Astrocyte (in vitro differentiated cells and primary cell): ENCODE measurements at regions not wholly inside any gene's neighbourhood (a gene's known extent, or its start where the extent isn't known, plus 50 kb on each side); places are given as distances from the start of the nearest gene placed in this dataset.

Source experiments
- DNase-seq: peaks from one replicate; pipeline ENCODE4 v3.0.0-alpha.2; 2010; ENCODE audit warnings: low read depth
- FAIRE-seq: peaks from 2 replicates; lab custom pipeline; 2011; peaks lifted over from hg19 to GRCh38; lab: Jason Lieb, UNC
- H2AFZ ChIP-seq: 2 replicates; pipeline ENCODE4 v1.6.0; 2012; ENCODE audit warnings: low read depth, low read length, inconsistent platforms
- H3K27ac ChIP-seq: 2 replicates; pipeline ENCODE4 v1.5.1; 2011; ENCODE audit warnings: low read depth, low read length, inconsistent platforms
- H3K27me3 ChIP-seq: 2 replicates; pipeline ENCODE4 v1.6.0; 2011; ENCODE audit warnings: low read length, inconsistent platforms; ENCODE audit not compliant: insufficient read depth
- H3K36me3 ChIP-seq: 2 replicates; pipeline ENCODE4 v1.5.1; 2011; ENCODE audit warnings: low read length, inconsistent platforms; ENCODE audit not compliant: insufficient read depth
- H3K4me1 ChIP-seq: 2 replicates; pipeline ENCODE4 v1.5.1; 2011; ENCODE audit warnings: low read length, inconsistent platforms; ENCODE audit not compliant: insufficient read depth
- H3K4me2 ChIP-seq: 2 replicates; pipeline ENCODE4 v1.6.0; 2012; ENCODE audit warnings: low read length, inconsistent platforms
- H3K4me3 ChIP-seq: 2 replicates; pipeline ENCODE4 v1.5.1; 2011; ENCODE audit warnings: low read depth, mild to moderate bottlenecking, low read length, inconsistent platforms; ENCODE audit not compliant: insufficient read depth
- H3K79me2 ChIP-seq: 2 replicates; pipeline ENCODE4 v1.6.0; 2012; ENCODE audit warnings: mild to moderate bottlenecking, low read length, inconsistent platforms; ENCODE audit not compliant: insufficient read depth
- H3K9ac ChIP-seq: 2 replicates; pipeline ENCODE4 v1.6.0; 2012; ENCODE audit warnings: mild to moderate bottlenecking, low read length, inconsistent platforms
- H3K9me3 ChIP-seq: 2 replicates; pipeline ENCODE4 v1.5.1; 2012; ENCODE audit warnings: low read depth, mild to moderate bottlenecking, low read length, inconsistent platforms; ENCODE audit not compliant: insufficient read depth
- H4K20me1 ChIP-seq: 2 replicates; pipeline ENCODE4 v1.6.0; 2012; ENCODE audit warnings: low read length, inconsistent platforms; ENCODE audit not compliant: insufficient read depth
- H3K27ac Mint-ChIP-seq: one replicate; pipeline ENCODE4 v1.8.0; 2021; ENCODE audit warnings: mild to moderate bottlenecking, mixed read lengths; ENCODE audit not compliant: unreplicated experiment
- H3K27me3 Mint-ChIP-seq: one replicate; pipeline ENCODE4 v1.8.0; 2021; ENCODE audit warnings: low read depth, mixed read lengths; ENCODE audit not compliant: unreplicated experiment
- H3K36me3 Mint-ChIP-seq: one replicate; pipeline ENCODE4 v1.8.0; 2021; ENCODE audit warnings: low read depth, mixed read lengths; ENCODE audit not compliant: unreplicated experiment
- H3K4me1 Mint-ChIP-seq: one replicate; pipeline ENCODE4 v1.8.0; 2021; ENCODE audit warnings: low read depth, mixed read lengths; ENCODE audit not compliant: unreplicated experiment
- H3K4me3 Mint-ChIP-seq: one replicate; pipeline ENCODE4 v1.8.0; 2021; ENCODE audit warnings: mild to moderate bottlenecking, moderate library complexity, mixed read lengths; ENCODE audit not compliant: unreplicated experiment
- H3K9me3 Mint-ChIP-seq: one replicate; pipeline ENCODE4 v1.8.0; 2021; ENCODE audit warnings: mild to moderate bottlenecking, mixed read lengths; ENCODE audit not compliant: unreplicated experiment
- EZH2 ChIP-seq: IDR thresholded peaks from 2 replicates; pipeline ENCODE4 v1.6.1; 2012; ENCODE audit warnings: mild to moderate bottlenecking, low read length, inconsistent platforms; ENCODE audit not compliant: insufficient read depth
- TF ChIP-seq, protein P1 (sequence below): IDR thresholded peaks from 2 replicates; pipeline ENCODE4 v1.5.1; 2011; ENCODE audit warnings: low read depth, mild to moderate bottlenecking, inconsistent platforms, low read length, moderate library complexity; ENCODE audit not compliant: insufficient read depth

DNA sequence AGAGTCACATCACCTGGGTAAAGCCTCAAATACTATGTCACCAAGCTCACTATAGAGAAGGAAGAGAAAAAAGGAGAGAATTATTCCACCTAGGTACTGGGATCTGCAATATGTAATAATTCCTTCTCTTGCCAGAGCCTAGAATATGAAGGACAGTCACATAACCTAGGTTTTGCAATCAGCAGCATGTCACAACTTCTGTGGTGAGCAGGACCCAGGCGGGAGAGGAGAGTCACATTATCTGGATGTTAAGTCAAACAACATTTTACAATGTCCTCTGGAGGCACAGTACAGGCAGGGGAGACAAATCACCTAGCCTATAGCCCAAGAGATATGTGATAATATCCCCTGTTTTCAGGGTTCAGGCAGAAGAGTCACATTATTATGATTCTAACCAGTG is 951.2 kb upstream of the TSPY4 start:
- no peak overlapping the region for H3K27ac ChIP-seq
- H3K4me3 ChIP-seq: no peak overlapping the region
- H3K9ac ChIP-seq: no peak overlapping the region
- H3K4me3 Mint-ChIP-seq: no peak overlapping the region
- TF ChIP-seq, protein P1, sequence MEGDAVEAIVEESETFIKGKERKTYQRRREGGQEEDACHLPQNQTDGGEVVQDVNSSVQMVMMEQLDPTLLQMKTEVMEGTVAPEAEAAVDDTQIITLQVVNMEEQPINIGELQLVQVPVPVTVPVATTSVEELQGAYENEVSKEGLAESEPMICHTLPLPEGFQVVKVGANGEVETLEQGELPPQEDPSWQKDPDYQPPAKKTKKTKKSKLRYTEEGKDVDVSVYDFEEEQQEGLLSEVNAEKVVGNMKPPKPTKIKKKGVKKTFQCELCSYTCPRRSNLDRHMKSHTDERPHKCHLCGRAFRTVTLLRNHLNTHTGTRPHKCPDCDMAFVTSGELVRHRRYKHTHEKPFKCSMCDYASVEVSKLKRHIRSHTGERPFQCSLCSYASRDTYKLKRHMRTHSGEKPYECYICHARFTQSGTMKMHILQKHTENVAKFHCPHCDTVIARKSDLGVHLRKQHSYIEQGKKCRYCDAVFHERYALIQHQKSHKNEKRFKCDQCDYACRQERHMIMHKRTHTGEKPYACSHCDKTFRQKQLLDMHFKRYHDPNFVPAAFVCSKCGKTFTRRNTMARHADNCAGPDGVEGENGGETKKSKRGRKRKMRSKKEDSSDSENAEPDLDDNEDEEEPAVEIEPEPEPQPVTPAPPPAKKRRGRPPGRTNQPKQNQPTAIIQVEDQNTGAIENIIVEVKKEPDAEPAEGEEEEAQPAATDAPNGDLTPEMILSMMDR: no peak
- no peak for TF ChIP-seq EZH2
- H3K79me2 ChIP-seq: no peaks in the 10 kb centered on the region
- H3K4me1 Mint-ChIP-seq: no peaks in the 10 kb centered on the region
- H3K36me3 ChIP-seq: no peaks in the 10 kb centered on the region
- peaks cover 2% of the 10 kb centered on the region for H3K9me3 Mint-ChIP-seq
- H2AFZ ChIP-seq: no peak overlapping the region
- no peaks in the 10 kb centered on the region for H3K36me3 Mint-ChIP-seq
- H3K4me2 ChIP-seq: no peak overlapping the region
- H3K27ac Mint-ChIP-seq: no peak overlapping the region
- H3K4me1 ChIP-seq: no peaks in the 10 kb centered on the region
- DNase-seq (no peak), FAIRE-seq (no peak)
- no peaks in the 10 kb centered on the region for H3K27me3 ChIP-seq
- H4K20me1 ChIP-seq: no peaks in the 10 kb centered on the region
- no peaks in the 10 kb centered on the region for H3K9me3 ChIP-seq
- H3K27me3 Mint-ChIP-seq: no peaks in the 10 kb centered on the region

DNA sequence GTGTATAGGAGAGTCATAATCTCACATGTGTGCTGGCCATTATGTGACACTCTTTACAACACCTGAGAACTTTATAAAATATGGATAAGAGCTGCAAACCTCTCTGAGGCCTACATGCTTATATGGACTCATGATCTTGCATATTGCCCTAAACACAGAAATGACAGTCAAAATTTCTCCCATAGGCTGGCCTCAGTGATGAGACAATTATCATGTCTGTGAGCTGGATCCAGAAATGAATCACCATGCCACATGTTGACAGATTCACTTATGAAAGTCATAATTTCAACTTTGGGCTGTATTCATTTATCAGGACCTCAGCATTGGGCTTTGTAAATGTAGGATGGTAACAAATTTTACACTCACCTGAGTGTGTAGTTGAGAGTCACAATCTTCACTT is 948.8 kb upstream of the TSPY4 start:
- H3K9me3 Mint-ChIP-seq: peaks cover 2% of the 10 kb centered on the region
- Histone ChIP-seq H3K9ac (no peak overlapping the region), H2AFZ (no peak overlapping the region), H3K27me3 (no peaks in the 10 kb centered on the region), H3K4me2 (no peak overlapping the region), H3K36me3 (no peaks in the 10 kb centered on the region), H3K4me3 (no peak overlapping the region), H4K20me1 (no peaks in the 10 kb centered on the region), H3K4me1 (no peaks in the 10 kb centered on the region), H3K27ac (no peak overlapping the region), H3K9me3 (no peaks in the 10 kb centered on the region), H3K79me2 (no peaks in the 10 kb centered on the region)
- H3K27me3 Mint-ChIP-seq: no peaks in the 10 kb centered on the region
- no peak overlapping the region for H3K4me3 Mint-ChIP-seq
- no peak for DNase-seq
- no peak overlapping the region for H3K27ac Mint-ChIP-seq
- H3K36me3 Mint-ChIP-seq: no peaks in the 10 kb centered on the region
- no peaks in the 10 kb centered on the region for H3K4me1 Mint-ChIP-seq
- no peak for FAIRE-seq
- TF ChIP-seq EZH2: no peak
- TF ChIP-seq, protein P1: no peak

GRCh38 chrY:8390310-8390709 is 947.0 kb upstream of the TSPY4 start:
- TF ChIP-seq EZH2: no peak
- TF ChIP-seq, protein P1: no peak
- H3K4me1 Mint-ChIP-seq: no peaks in the 10 kb centered on the region
- H3K36me3 Mint-ChIP-seq: no peaks in the 10 kb centered on the region
- no peak for DNase-seq
- Histone ChIP-seq H4K20me1 (no peaks in the 10 kb centered on the region), H3K36me3 (no peaks in the 10 kb centered on the region), H3K27ac (no peak overlapping the region), H3K27me3 (no peaks in the 10 kb centered on the region), H3K4me2 (no peak overlapping the region), H3K9ac (no peak overlapping the region), H3K4me3 (no peak overlapping the region), H3K4me1 (no peaks in the 10 kb centered on the region), H2AFZ (no peak overlapping the region), H3K9me3 (no peaks in the 10 kb centered on the region), H3K79me2 (no peaks in the 10 kb centered on the region)
- peaks cover 2% of the 10 kb centered on the region for H3K9me3 Mint-ChIP-seq
- no peak for FAIRE-seq
- H3K4me3 Mint-ChIP-seq: no peak overlapping the region
- H3K27ac Mint-ChIP-seq: no peak overlapping the region
- H3K27me3 Mint-ChIP-seq: no peaks in the 10 kb centered on the region
